SK-N-SH treated with all-trans-retinoic acid at 6 μM for 48 hours (cell line): ENCODE measurements at regions not wholly inside any gene's neighbourhood (a gene's known extent, or its start where the extent isn't known, plus 50 kb on each side); places are given as distances from the start of the nearest gene placed in this dataset.

ENCODE experiments used
- ATAC-seq: fragments of 200-7000 bp; cut with Tn5 transposase; 3 replicates; pipeline ENCODE4 v1.9.1; 2020; ENCODE audit warnings: mild to moderate bottlenecking, moderate library complexity
- BACH2 ChIP-seq: fragments of 250-450 bp; sonication (Bioruptor Pico); IDR thresholded peaks from 2 replicates; pipeline ENCODE4 v1.9.0; 2021; ENCODE audit warnings: mild to moderate bottlenecking, borderline replicate concordance
- CREB5 ChIP-seq: fragments of 250-450 bp; sonication (Bioruptor Pico); IDR thresholded peaks from 2 replicates; pipeline ENCODE4 v1.5.1; 2020; ENCODE audit warnings: low read depth, mild to moderate bottlenecking, moderate library complexity
- CSDC2 ChIP-seq: fragments of 250-450 bp; sonication (Bioruptor Pico); IDR thresholded peaks from 2 replicates; pipeline ENCODE4 v1.5.0; 2020; ENCODE audit warnings: mild to moderate bottlenecking, moderate library complexity
- CSRNP3 ChIP-seq: fragments of 250-450 bp; sonication (Bioruptor Pico); IDR thresholded peaks from 2 replicates; pipeline ENCODE4 v1.5.1; 2021; ENCODE audit warnings: mild to moderate bottlenecking, moderate library complexity
- ESRRG ChIP-seq: fragments of 250-450 bp; sonication (Bioruptor Pico); IDR thresholded peaks from 2 replicates; pipeline ENCODE4 v1.6.1; 2021; ENCODE audit warnings: mild to moderate bottlenecking
- GLIS3 ChIP-seq: fragments of 250-450 bp; sonication (Bioruptor Pico); IDR thresholded peaks from 2 replicates; pipeline ENCODE4 v1.5.0; 2020; ENCODE audit warnings: mild to moderate bottlenecking, moderate library complexity
- OSR1 ChIP-seq: fragments of 250-450 bp; sonication (Bioruptor Pico); IDR thresholded peaks from 2 replicates; pipeline ENCODE4 v1.8.0; 2022; ENCODE audit warnings: moderate library complexity, mild to moderate bottlenecking, inconsistent platforms
- PATZ1 ChIP-seq: fragments of 250-450 bp; sonication (Bioruptor Pico); IDR thresholded peaks from 2 replicates; pipeline ENCODE4 v1.8.0; 2020; ENCODE audit warnings: mild to moderate bottlenecking, moderate library complexity, borderline replicate concordance
- POU6F1 ChIP-seq: fragments of 250-450 bp; sonication (Bioruptor Pico); IDR thresholded peaks from 2 replicates; pipeline ENCODE4 v1.8.0; 2021; ENCODE audit warnings: low read depth, mild to moderate bottlenecking, moderate library complexity, borderline replicate concordance
- RARB ChIP-seq: fragments of 250-450 bp; sonication (Bioruptor Pico); IDR thresholded peaks from 2 replicates; pipeline ENCODE4 v1.8.0; 2021; ENCODE audit warnings: mild to moderate bottlenecking, moderate library complexity
- SNAI2 ChIP-seq: fragments of 250-450 bp; sonication (Bioruptor Pico); IDR thresholded peaks from 2 replicates; pipeline ENCODE4 v1.5.0; 2020; ENCODE audit warnings: mild to moderate bottlenecking, moderate library complexity
- TCF4 ChIP-seq: fragments of 250-450 bp; sonication (Bioruptor Pico); IDR thresholded peaks from 2 replicates; pipeline ENCODE4 v1.8.0; 2021; ENCODE audit warnings: mild to moderate bottlenecking, moderate library complexity, borderline replicate concordance
- TOX ChIP-seq: fragments of 250-450 bp; sonication (Bioruptor Pico); IDR thresholded peaks from 2 replicates; pipeline ENCODE4 v1.8.0; 2021; ENCODE audit warnings: mild to moderate bottlenecking, moderate library complexity, borderline replicate concordance
- TSHZ2 ChIP-seq: fragments of 250-450 bp; sonication (Bioruptor Pico); IDR thresholded peaks from 2 replicates; pipeline ENCODE4 v1.5.0; 2020; ENCODE audit warnings: mild to moderate bottlenecking, moderate library complexity
- ZC3H10 ChIP-seq: fragments of 250-450 bp; sonication (Bioruptor Pico); IDR thresholded peaks from 2 replicates; pipeline ENCODE4 v1.5.1; 2021; ENCODE audit warnings: mild to moderate bottlenecking, moderate library complexity
- ZFP30 ChIP-seq: fragments of 450-650 bp; formaldehyde crosslinking; IDR thresholded peaks from 2 replicates; pipeline ENCODE4 v1.5.0; 2022; ENCODE audit warnings: mild to moderate bottlenecking, moderate library complexity
- ZNF565 ChIP-seq: fragments of 450-650 bp; formaldehyde crosslinking; conservative IDR thresholded peaks from 2 replicates; pipeline ENCODE4 v1.5.0; 2020; ENCODE audit warnings: low read depth, mild to moderate bottlenecking, moderate library complexity
- ZNF70 ChIP-seq: fragments of 450-650 bp; formaldehyde crosslinking; IDR thresholded peaks from 2 replicates; pipeline ENCODE4 v1.5.0; 2020; ENCODE audit warnings: mild to moderate bottlenecking, moderate library complexity
- ZNF8 ChIP-seq: fragments of 450-650 bp; formaldehyde crosslinking; IDR thresholded peaks from 2 replicates; pipeline ENCODE4 v1.5.0; 2020; ENCODE audit warnings: mild to moderate bottlenecking, moderate library complexity

GRCh38 chr10:111522551-111522950 lies 445.7 kb downstream of the ADRA2A start:
- TF ChIP-seq BACH2 (CRISPR knock-in tag) (no peak), SNAI2 (CRISPR knock-in tag) (no peak), ZFP30 (CRISPR knock-in tag) (no peak), CREB5 (CRISPR knock-in tag) (no peak), OSR1 (no peak), ESRRG (CRISPR knock-in tag) (no peak), GLIS3 (CRISPR knock-in tag) (no peak), ZNF70 (no peak), CSDC2 (CRISPR knock-in tag) (no peak), TCF4 (CRISPR knock-in tag) (no peak), RARB (CRISPR knock-in tag) (no peak), PATZ1 (CRISPR knock-in tag) (no peak)
- no peak for ATAC-seq

GRCh38 chr10:111523016-111523415 lies 446.2 kb downstream of the ADRA2A start:
- TF ChIP-seq ZNF8 (CRISPR knock-in tag) (no peak), ESRRG (CRISPR knock-in tag) (no peak), ZNF70 (no peak), ZC3H10 (CRISPR knock-in tag) (no peak), TCF4 (CRISPR knock-in tag) (no peak), CSRNP3 (CRISPR knock-in tag) (no peak), BACH2 (CRISPR knock-in tag) (no peak), PATZ1 (CRISPR knock-in tag) (no peak), CREB5 (CRISPR knock-in tag) (no peak), TSHZ2 (CRISPR knock-in tag) (no peak), CSDC2 (CRISPR knock-in tag) (no peak), SNAI2 (CRISPR knock-in tag) (no peak), TOX (CRISPR knock-in tag) (no peak), ZNF565 (CRISPR knock-in tag) (no peak), POU6F1 (CRISPR knock-in tag) (no peak), RARB (CRISPR knock-in tag) (no peak), ZFP30 (CRISPR knock-in tag) (no peak), OSR1 (no peak)
- no peak for ATAC-seq
